H1 (cell line): ENCODE measurements at regions not wholly inside any gene's neighbourhood (a gene's known extent, or its start where the extent isn't known, plus 50 kb on each side); places are given as distances from the start of the nearest gene placed in this dataset.

Experiments
- CTCF ChIA-PET: fragments of 300-600 bp; sonication (Branson Sonifier 250); formaldehyde crosslinking; loops from one replicate; lab custom pipeline; 2021; ENCODE audit not compliant: partially characterized antibody; lab: Charles Lee
- POLR2A ChIA-PET: fragments of 300-600 bp; sonication (Branson Sonifier 250); formaldehyde crosslinking; loops from one replicate; lab custom pipeline; 2021; ENCODE audit warnings: inconsistent platforms; ENCODE audit not compliant: partially characterized antibody; lab: Charles Lee
- DNase-seq, 2 experiments: peaks; one replicate each; pipeline versions ENCODE4 v3.0.0 to v3.0.0-alpha.2; 2010 to 2022; ENCODE audit warnings: low spot score in 2 of 2, low read depth in 1 of 2, mixed read lengths in 1 of 2
- FAIRE-seq: peaks from 2 replicates; lab custom pipeline; 2011; peaks lifted over from hg19 to GRCh38; lab: Jason Lieb, UNC
- H2AFZ ChIP-seq: 2 replicates; pipeline ENCODE4 v1.8.1; 2012; ENCODE audit warnings: low read length, inconsistent platforms
- H2AK5ac ChIP-seq: 2 replicates; pipeline ENCODE4 v1.6.1; 2013; ENCODE audit warnings: low read depth, low read length
- H2BK120ac ChIP-seq: replicated peaks from 2 replicates; pipeline ENCODE3; 2013; ENCODE audit warnings: low read depth, low read length, inconsistent platforms
- H2BK12ac ChIP-seq: 2 replicates; pipeline ENCODE4 v1.6.1; 2013; ENCODE audit warnings: low read depth, low read length
- H2BK15ac ChIP-seq: 2 replicates; pipeline ENCODE4 v1.6.1; 2013; ENCODE audit warnings: low read length
- H2BK20ac ChIP-seq: 2 replicates; pipeline ENCODE4 v1.6.1; 2013; ENCODE audit warnings: low read length
- H2BK5ac ChIP-seq: 2 replicates; pipeline ENCODE4 v1.6.1; 2013; ENCODE audit warnings: low read depth, low read length
- H3K14ac ChIP-seq: 2 replicates; pipeline ENCODE4 v1.6.1; 2013; ENCODE audit warnings: inconsistent platforms; ENCODE audit not compliant: insufficient read length
- H3K18ac ChIP-seq: 2 replicates; pipeline ENCODE4 v1.6.1; 2013; ENCODE audit warnings: low read length; ENCODE audit errors: extremely low read depth
- H3K23ac ChIP-seq: 2 replicates; pipeline ENCODE4 v1.6.1; 2013; ENCODE audit warnings: inconsistent platforms; ENCODE audit not compliant: insufficient read length
- H3K23me2 ChIP-seq: 2 replicates; pipeline ENCODE4 v1.6.1; 2013; ENCODE audit warnings: low read depth, low read length
- H3K27ac ChIP-seq: 2 replicates; pipeline ENCODE4 v1.6.1; 2011; ENCODE audit warnings: low read depth, low read length, inconsistent platforms
- H3K27me3 ChIP-seq, 4 experiments: replicated peaks in 1 of 4; 1 replicate in 1 of 4; 2 replicates in 3 of 4; pipeline versions ENCODE4 v1.6.1 to v1.8.1; 2011 to 2013; ENCODE audit warnings: low read length in 3 of 4, mild to moderate bottlenecking in 3 of 4, inconsistent platforms in 2 of 4, mixed read lengths in 2 of 4, moderate library complexity in 1 of 4; ENCODE audit not compliant: control insufficient read depth in 3 of 4, insufficient read depth in 3 of 4; ENCODE audit errors: extremely low read depth in 1 of 4
- H3K36me3 ChIP-seq, 4 experiments: 2 replicates each; pipeline versions ENCODE4 v1.6.1 to v1.8.1; 2011 to 2013; ENCODE audit warnings: mild to moderate bottlenecking in 4 of 4, low read length in 3 of 4, moderate library complexity in 2 of 4, control low read depth in 1 of 4, inconsistent platforms in 1 of 4; ENCODE audit not compliant: insufficient read depth in 4 of 4, control insufficient read depth in 2 of 4
- H3K4ac ChIP-seq: replicated peaks from 2 replicates; pipeline ENCODE3; 2013; ENCODE audit warnings: low read length, low read depth, mixed read lengths, inconsistent platforms; ENCODE audit not compliant: insufficient read length
- H3K4me1 ChIP-seq, 4 experiments: replicated peaks in 1 of 4; 1 replicate in 1 of 4; 2 replicates in 3 of 4; pipeline versions ENCODE4 v1.6.1 to v1.8.1; 2011 to 2013; ENCODE audit warnings: low read length in 3 of 4, inconsistent platforms in 2 of 4, mixed read lengths in 1 of 4; ENCODE audit not compliant: insufficient read depth in 4 of 4, control insufficient read depth in 3 of 4
- H3K4me2 ChIP-seq, 2 experiments: 2 replicates each; pipeline versions ENCODE4 v1.6.1 to v1.8.1; 2011 to 2013; ENCODE audit warnings: low read depth in 2 of 2, low read length in 2 of 2, control low read depth in 1 of 2, inconsistent platforms in 1 of 2, mild to moderate bottlenecking in 1 of 2; ENCODE audit not compliant: insufficient read depth in 1 of 2
- H3K4me3 ChIP-seq, 4 experiments: fragments of 200-600, 300-600 bp in 1 of 4; sonication (generic), shearing (Covaris generic), sonication (Bioruptor Twin) in 1 of 4; 2 replicates each; pipeline versions ENCODE4 v1.5.1 to v1.8.1; 2011 to 2016; ENCODE audit warnings: low read length in 4 of 4, low read depth in 3 of 4, control low read depth in 2 of 4, inconsistent platforms in 2 of 4, mild to moderate bottlenecking in 2 of 4, mixed read lengths in 1 of 4, moderate library complexity in 1 of 4; ENCODE audit not compliant: insufficient read depth in 2 of 4; ENCODE audit errors: extremely low read depth in 1 of 4
- H3K56ac ChIP-seq: replicated peaks from 2 replicates; pipeline ENCODE3; 2013; ENCODE audit warnings: low read depth, mild to moderate bottlenecking, mixed read lengths, low read length, inconsistent platforms; ENCODE audit not compliant: insufficient read length
- H3K79me1 ChIP-seq: 2 replicates; pipeline ENCODE4 v1.6.1; 2013; ENCODE audit warnings: low read depth, low read length, control low read depth
- H3K79me2 ChIP-seq, 2 experiments: 2 replicates each; pipeline versions ENCODE4 v1.6.1 to v1.8.1; 2012 to 2013; ENCODE audit warnings: low read length in 2 of 2, mild to moderate bottlenecking in 2 of 2, inconsistent platforms in 1 of 2; ENCODE audit not compliant: insufficient read depth in 2 of 2, control insufficient read depth in 1 of 2
- H3K9ac ChIP-seq, 4 experiments: replicated peaks in 1 of 4; 1 replicate in 1 of 4; 2 replicates in 3 of 4; pipeline versions ENCODE4 v1.6.1 to v1.8.1; 2011 to 2013; ENCODE audit warnings: low read depth in 3 of 4, low read length in 3 of 4, control low read depth in 2 of 4, mild to moderate bottlenecking in 2 of 4, moderate library complexity in 2 of 4, inconsistent platforms in 1 of 4; ENCODE audit errors: extremely low read depth in 1 of 4
- H3K9me3 ChIP-seq, 2 experiments: 2 replicates each; pipeline versions ENCODE4 v1.6.1 to v1.8.1; 2012 to 2013; ENCODE audit warnings: mild to moderate bottlenecking in 2 of 2, moderate library complexity in 2 of 2, control low read depth in 1 of 2, inconsistent platforms in 1 of 2, low read depth in 1 of 2, low read length in 1 of 2, mixed read lengths in 1 of 2; ENCODE audit not compliant: insufficient read depth in 2 of 2
- H4K20me1 ChIP-seq, 2 experiments: replicated peaks in 1 of 2; 2 replicates each; pipeline versions ENCODE3 to v1.8.1; 2011 to 2013; ENCODE audit warnings: inconsistent platforms in 2 of 2, low read length in 2 of 2, mild to moderate bottlenecking in 1 of 2; ENCODE audit not compliant: insufficient read depth in 2 of 2, control insufficient read depth in 1 of 2
- H4K5ac ChIP-seq: 2 replicates; pipeline ENCODE4 v1.6.1; 2013; ENCODE audit warnings: low read length, low read depth, mixed read lengths, inconsistent platforms; ENCODE audit not compliant: insufficient read length
- H4K8ac ChIP-seq: 2 replicates; pipeline ENCODE4 v1.8.0; 2013; ENCODE audit warnings: mild to moderate bottlenecking, moderate library complexity, low read length, inconsistent platforms; ENCODE audit not compliant: insufficient read depth; ENCODE audit errors: extremely low read depth
- H4K91ac ChIP-seq: replicated peaks from 2 replicates; pipeline ENCODE3; 2013; ENCODE audit warnings: low read length, mixed read lengths, inconsistent platforms; ENCODE audit not compliant: insufficient read length
- BACH1 ChIP-seq: IDR thresholded peaks from 2 replicates; pipeline ENCODE4 v1.6.1; 2012; ENCODE audit warnings: low read length, improper control_type of control experiment
- NANOG ChIP-seq: IDR thresholded peaks from 2 replicates; pipeline ENCODE4 v1.6.1; 2011; ENCODE audit warnings: low read length, low read depth, mild to moderate bottlenecking, inconsistent platforms; ENCODE audit not compliant: insufficient read depth, poor library complexity, severe bottlenecking
- PHF8 ChIP-seq: fragments of 200-600 bp; sonication (generic); conservative IDR thresholded peaks from 2 replicates; pipeline ENCODE4 v1.7.1; 2012; ENCODE audit warnings: low read depth, mild to moderate bottlenecking, inconsistent platforms, low read length, moderate library complexity
- TEAD4 ChIP-seq: IDR thresholded peaks from 2 replicates; pipeline ENCODE4 v1.6.1; 2012; ENCODE audit warnings: low read depth, low read length, inconsistent platforms, mixed read lengths
- WGBS, 2 experiments: shearing (Covaris generic) in 1 of 2; methylation state at CpG; one replicate each; pipeline versions ENCODE4 v1.1.6 to v1.1.7; 2013 to 2015; ENCODE audit warnings: low lambda C conversion rate in 2 of 2, mixed read lengths in 2 of 2, inconsistent platforms in 1 of 2, low coverage in 1 of 2, missing lambda C conversion rate in 1 of 2; ENCODE audit not compliant: insufficient replicate concordance in 2 of 2, insufficient coverage in 1 of 2, insufficient read length in 1 of 2; ENCODE audit errors: extremely low coverage in 1 of 2, missing lambda C conversion rate in 1 of 2; 5-methylcytosine and 5-hydroxymethylcytosine counted together

DNA sequence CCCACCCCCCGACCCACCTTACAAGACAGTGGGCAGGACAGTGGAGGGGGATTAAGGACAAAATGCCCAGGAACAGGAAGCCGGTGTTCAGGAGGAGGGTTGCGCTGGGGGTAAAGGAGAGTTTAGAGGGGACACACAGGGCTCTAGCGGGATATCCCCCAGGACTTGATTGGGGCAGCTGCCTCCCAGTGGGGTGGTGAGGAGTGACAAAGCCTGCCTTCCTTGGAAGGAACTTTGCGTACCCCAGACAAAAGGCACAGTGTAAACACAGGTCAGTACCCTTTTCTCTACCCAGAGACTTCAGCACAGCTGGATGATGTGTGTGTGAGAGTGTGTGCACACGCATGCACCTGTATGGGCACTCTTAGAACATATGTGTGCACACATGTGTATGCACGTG lies 51.7 kb upstream of the BCAR3 start:
- Histone ChIP-seq H2BK5ac (no peak overlapping the region), H2BK120ac (no peak overlapping the region), H2BK15ac (no peak overlapping the region), H3K4ac (no peak overlapping the region), H3K27ac (no peak overlapping the region), H3K9ac (no peak overlapping the region), H3K4me1 (peaks cover 0 to 6% (median 1%) of the 10 kb centered on the region in 4 experiments; a peak in 2 of 7 replicates), H4K91ac (no peak overlapping the region), H3K27me3 (peaks cover 0 to 2% (median 0%) of the 10 kb centered on the region in 4 experiments; a peak in 1 of 7 replicates), H4K5ac (no peak overlapping the region), H3K56ac (no peak overlapping the region), H3K79me2 (no peaks in the 10 kb centered on the region), H4K8ac (no peak overlapping the region), H3K4me2 (no peak overlapping the region; a peak in 1 of 4 replicates), H3K18ac (no peak overlapping the region), H3K79me1 (no peaks in the 10 kb centered on the region), H3K23me2 (no peaks in the 10 kb centered on the region), H4K20me1 (no peaks in the 10 kb centered on the region), H3K9me3 (no peaks in the 10 kb centered on the region), H2AFZ (no peak overlapping the region), H2BK20ac (no peak overlapping the region), H3K36me3 (no peaks in the 10 kb centered on the region), H3K4me3 (no peak overlapping the region), H3K23ac (no peak overlapping the region), H3K14ac (no peak overlapping the region)
- ChIA-PET POLR2A (no interaction called here), CTCF (interaction anchor here (0.6 to 5.5 kb wide), 18 partner anchors 9 to 110 kb away, joined by 3 to 41 read pairs (median 6); partner anchors contain the start of gene BCAR3)
- no peak for DNase-seq
- 87% methylated on average over 7 of the region's 7 CpGs; no CpG with 5 or more reads in 1 of the 2 experiments for WGBS, 2 experiments
- TF ChIP-seq BACH1 (no peak), PHF8 (no peak), NANOG (no peak), TEAD4 (no peak)
- TF ChIP-seq, all 59 proteins: peak for 0
- no peak for FAIRE-seq
- Histone ChIP-seq H2BK12ac (no peak overlapping the region), H2AK5ac (no peak overlapping the region)
